Epidermal melanocyte (primary cell): ENCODE measurements at regions not wholly inside any gene's neighbourhood (a gene's known extent, or its start where the extent isn't known, plus 50 kb on each side); places are given as distances from the start of the nearest gene placed in this dataset.
"Not testable (repeated sequence)": the region's sequence is repeated elsewhere in the genome, so short reads cannot be mapped to it uniquely, and the experiment has no call there.

Experiments
- DNase-seq: peaks from one replicate; pipeline ENCODE4 v3.0.0; 2011; ENCODE audit warnings: low spot score; ENCODE audit not compliant: insufficient read length

DNA sequence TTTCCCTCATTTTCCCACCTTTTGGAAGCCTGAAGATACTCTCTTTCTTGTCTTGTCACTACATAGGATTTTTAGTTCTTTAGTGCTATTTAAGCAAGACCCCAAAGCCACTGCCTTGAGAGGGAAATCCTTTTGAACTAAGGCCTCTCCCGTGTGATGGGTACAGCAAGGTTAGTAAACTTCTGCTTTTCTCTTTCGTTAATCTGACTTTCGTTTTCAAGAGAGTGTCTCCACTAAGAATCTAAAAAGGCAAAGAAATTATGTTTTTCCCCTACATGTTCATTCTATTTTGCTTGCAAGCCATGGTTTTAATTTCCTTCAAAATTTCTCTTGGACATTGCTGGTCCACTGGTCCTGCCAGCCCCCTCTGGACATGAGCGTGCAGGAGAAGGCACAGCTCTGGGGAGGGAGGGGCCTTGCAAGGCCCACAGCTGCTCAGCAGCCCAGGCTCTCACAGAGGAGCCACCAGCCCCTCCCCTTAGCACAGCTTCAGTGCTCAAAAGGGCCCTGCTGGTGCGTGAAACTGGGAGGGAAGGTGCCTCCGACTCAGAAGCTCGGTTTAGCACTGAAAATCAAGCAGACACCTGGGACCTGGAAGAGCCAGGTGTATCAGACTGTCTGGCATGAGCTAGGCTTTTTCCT, 210.9 kb upstream of the GALNT2 start:
- DNase-seq, result no peak

DNA sequence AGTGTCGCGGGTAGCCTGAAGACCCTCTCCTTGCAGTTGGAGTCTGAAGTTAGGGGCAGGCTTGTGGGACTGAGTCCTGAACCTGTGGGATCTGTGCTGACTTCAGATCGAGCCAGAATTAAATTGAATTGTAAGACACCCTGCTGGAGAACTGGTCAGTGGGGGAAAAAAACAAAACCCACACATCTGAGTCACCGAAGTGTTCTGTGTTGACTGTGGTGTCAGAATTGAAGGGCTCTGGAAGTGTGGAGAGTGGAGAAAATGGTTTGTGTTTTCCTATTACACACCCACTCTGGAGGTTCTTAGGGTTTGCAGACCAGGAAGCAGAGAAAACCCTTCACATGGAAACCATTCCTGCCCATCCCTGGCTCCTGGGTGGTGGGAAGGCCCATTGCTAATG, 209.5 kb upstream of the GALNT2 start:
- DNase-seq, result no peak

DNA sequence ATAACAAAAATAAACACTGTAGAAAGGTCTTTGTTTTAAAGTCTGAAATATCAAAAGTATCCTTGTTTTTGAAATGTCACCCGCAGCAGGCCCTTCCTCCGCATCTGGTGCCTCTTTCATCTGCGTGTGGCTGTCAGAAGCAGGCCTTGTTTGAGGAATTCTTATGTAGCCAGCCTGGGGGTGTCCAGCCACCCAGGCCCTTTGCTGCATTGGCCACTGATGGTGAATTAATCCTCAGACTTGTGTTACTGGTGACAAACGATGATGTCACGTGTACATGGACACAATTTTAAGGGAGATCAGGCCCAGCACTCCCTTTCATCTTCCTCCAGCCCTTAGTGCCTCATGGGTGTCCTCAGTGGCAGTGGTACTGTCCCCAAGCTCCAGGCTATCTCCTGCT, 208.0 kb upstream of the GALNT2 start:
- DNase-seq, result no peak

DNA sequence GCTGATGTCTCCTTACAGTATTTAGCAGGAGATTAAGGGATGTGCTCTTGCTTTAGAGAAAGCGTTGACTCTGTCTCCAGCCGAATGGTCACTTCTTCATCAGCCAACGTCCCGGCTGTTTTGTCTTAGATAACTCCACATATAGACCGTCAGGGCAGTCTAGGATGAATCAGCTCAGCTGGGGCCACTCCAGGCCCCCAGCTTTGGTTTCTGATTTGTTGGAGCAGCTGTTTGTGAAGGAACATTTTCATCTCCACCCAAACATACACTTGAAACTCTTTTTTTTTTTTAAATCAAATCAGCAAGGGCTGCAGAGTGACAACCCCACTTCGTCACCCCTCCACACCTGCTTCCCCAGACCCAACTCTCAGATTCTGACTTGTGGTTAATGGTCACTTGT, 206.1 kb upstream of the GALNT2 start:
- no peak for DNase-seq

DNA sequence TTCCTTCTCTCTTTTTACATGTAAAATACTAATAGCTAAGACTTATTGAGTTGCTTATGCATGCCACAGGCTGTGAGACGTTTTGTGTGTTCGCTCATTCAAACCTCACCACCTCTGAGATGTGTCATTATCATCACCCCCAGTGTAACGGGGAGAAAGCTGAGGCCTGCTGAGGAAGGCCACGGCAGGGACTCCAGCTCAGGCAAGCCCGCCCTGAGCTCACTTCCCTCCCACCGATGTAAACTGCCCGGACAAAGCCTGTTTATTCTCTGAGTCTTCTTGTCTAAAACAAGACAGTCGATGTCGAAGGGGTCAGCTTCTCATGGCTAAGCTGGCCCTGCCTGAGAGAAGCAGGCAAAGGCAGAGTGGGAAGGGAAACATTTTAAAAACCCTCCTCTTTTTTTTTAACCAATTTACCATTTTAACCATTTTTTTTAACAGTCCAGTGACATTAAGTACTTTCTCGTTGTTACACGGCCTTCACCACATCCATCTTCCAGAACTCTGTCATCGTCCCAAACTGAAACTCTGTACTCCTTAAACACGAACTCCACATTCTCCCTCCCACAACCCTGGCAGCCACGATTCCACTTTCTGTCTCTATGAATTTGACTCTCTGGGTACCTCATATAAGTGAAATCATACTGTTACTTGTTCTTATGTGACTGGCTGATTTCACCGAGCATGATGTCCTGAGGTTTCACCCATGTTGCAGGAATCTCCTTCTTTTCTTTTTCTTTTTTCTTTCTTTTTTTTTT, 204.8 kb upstream of the GALNT2 start:
- no peak for DNase-seq

DNA sequence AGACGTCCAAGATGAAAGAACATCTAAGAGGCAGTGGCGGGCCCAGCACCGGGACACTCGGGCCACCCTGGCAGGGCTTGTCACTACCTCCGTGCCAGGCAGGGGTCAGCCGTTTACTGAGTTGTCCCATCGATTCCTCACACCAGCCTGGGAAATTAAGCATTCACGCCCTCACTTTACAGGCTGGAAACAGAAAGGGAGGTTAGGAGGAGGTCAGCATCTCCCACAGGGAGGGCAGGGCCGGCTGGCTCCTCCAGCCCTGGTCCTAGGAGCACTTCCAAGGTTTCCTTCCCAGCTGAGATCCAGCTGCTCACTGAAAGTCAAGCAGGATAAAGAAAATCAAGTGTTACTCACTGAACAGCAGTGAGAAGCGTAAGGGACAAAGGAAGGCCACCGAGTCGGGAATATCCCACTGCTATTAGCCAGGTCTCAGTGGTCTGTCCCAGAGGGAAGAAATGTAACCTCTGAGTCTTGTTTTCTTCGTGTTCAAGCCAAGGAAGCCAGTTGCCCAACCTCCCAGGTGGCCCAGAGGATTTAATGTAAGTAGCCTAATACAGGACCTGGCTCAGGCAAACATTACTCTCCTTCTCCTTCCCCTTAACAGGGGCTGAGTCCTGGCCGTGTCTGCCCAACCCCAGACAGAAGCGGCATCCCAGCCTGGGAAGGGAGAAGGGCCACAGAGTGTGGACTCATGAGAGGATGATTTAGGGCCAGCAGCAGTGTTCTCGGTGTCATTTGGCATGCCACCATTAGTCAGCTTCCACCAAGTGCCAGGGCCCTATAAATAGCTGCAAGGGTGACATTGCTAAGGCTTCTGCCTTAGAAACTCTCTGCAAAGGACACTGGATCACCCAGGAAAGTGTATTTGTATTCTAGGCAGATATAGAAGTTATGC, 203.1 kb upstream of the GALNT2 start:
- no peak for DNase-seq

DNA sequence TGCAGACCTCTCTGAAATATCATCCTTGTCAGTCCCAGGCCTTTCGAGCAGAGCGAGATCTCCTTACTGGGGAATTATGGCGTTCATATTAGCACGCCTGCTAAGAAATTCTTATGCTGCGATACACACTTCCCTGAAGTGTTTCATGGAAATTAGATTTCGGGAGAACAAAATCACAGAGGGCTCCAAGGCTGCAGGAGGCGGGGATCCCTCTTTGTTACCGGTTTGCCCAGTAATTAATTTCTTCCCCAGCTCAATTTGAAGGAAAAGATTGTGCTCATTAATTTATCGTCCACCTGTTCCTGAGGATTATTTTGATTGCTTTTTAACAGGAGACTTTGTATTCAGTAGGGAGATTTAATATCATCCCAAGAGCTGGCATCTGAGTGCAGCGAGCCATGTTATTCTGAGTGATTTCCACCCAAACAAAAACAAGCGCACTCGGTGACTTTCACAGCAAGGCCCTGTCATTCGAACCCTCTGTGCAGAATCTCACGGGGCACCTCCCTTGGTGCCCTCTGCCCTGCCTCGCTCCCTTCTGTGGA, 202.3 kb upstream of the GALNT2 start:
- no peak for DNase-seq

DNA sequence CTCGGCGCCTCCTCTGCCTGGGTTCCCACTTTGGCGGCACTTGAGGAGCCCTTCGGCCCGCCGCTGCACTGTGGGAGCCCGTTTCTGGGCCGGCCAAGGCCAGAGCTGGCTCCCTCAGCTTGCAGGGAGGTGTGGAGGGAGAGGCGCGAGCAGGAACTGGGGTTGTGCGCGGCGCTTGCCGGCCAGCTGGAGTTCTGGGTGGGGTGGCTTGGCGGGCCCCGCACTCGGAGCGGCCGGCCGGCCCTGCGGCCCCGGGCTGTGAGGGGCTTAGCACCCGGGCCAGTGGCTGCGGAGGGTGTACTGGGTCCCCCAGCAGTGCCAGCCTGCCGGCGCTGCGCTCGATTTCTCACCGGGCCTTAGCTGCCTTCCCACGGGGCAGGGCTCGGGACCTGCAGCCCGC, 201.7 kb upstream of the GALNT2 start:
- not testable (repeated sequence) for DNase-seq

DNA sequence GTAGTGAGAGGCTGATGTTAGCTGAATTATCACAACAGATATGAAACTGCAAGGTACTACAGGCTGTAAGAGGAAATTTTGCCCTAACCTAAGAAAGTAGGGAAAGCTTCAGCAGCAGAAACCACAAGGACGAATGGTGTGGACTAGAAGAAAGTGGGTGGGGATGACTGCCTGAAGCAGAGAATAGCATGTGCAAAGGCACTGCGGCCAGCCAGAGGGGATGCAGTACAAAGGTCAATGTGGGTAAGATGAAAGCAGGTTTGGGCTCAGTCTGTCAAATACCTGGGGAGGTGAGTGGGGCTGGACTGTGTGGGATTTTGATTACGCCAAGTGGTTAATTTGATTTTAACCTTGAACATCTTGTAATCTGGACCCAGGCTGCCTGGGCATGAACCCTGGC, 199.3 kb upstream of the GALNT2 start:
- DNase-seq, result no peak

DNA sequence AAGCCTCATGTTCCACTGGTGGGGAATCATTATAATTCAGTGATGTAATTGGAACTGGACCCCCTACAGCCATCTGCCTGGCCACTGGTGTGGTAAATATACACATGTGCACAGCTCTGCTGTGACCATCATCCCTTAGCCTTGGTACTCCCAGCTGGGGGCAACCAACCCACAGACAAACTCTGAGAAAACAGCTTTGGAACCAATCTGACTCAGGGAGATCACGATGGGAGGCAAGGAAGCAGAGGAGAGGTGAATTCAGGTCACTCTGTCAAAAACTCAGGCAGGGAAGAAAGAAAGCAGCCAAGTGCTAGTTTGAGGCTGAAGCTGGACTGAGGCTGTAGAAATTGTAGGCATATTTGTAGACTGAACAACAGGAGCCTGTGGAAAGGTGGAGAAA, 197.8 kb upstream of the GALNT2 start:
- DNase-seq, result no peak

DNA sequence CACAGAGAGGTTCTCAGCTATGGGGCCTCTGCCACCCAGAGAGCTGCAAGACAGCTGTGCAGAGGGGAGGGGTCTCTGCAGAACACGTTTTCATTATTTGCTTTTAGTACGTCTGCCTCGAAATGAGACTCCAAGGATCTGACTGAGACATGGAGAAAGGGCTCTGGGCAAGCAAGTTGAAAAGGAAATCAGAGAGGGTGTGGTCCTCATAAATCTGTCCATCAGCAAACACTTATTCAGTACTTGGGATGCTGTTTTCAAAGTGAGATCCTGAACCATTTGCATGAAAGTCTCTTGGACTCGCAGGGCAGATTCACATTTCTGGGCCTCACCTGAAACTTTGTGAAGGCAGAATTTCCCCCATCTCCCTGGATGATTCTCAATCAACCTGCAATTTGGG, 197.4 kb upstream of the GALNT2 start:
- DNase-seq, result no peak

DNA sequence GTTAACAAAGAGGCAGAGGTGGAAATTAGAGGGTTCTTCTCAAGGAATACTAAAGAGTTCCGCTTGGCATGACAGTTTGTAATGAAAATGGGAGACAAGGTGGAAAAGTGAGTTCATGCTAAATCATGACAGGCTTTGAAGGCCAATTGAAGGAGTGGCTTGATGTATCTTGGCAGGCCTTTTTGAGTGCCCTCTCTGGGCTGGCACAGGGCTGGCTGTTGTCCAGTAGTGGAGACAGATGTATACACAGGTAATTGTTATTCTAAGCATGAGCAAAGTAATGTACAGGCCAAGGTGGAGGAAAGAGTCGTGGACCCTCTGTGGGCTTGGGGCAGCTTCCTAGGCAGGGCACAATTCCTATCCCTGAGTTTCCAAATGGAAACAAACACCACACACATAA, 196.7 kb upstream of the GALNT2 start:
- DNase-seq, result no peak

DNA sequence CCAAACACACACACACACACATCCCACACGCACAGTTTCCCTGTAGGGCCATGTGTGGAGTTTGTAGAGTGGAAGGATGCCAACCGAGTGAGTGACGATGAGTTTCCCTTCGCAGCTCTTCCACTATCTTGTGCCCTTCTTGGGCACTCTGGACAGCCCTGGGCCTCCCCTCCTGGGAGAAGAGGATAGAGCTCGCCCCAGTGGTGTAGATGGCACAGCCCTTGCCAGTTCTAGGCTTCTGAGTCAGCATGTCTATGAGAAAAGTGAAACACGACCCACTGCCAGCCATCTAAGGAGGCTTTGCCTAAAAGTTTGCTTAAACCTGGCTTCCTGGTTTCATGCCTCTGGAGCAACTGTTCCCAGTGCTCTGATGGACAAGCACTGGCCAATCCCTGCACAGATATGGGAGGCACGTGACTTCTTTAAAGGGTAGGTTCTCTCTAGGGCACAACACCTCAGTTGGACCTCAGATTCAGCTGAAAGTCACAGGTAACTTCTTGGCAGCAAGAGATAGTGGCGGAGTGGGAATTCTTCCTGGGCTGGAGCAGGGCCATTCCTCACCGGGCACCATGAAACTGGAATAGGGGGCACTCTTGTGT, 195.9 kb upstream of the GALNT2 start:
- no peak for DNase-seq

DNA sequence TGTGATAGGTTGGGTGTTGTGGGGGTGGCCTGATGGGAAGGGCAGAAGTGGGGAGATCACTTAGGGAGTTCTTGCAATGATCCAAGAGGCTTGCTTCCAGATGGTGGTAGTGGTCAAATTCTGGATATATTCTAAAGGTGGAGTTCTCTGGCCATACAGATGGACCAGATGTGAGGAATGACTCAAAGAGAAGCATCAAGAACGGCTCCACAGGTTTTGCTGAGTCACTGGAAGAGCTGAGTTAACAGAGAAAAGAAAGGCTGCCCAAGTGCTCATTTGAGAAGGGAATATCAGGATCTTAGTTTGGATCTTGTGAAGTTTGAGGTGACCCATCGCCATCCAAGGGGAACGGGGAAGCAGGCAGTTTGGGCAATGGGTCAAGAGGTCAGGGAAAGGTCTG, 192.9 kb upstream of the GALNT2 start:
- DNase-seq, result no peak

DNA sequence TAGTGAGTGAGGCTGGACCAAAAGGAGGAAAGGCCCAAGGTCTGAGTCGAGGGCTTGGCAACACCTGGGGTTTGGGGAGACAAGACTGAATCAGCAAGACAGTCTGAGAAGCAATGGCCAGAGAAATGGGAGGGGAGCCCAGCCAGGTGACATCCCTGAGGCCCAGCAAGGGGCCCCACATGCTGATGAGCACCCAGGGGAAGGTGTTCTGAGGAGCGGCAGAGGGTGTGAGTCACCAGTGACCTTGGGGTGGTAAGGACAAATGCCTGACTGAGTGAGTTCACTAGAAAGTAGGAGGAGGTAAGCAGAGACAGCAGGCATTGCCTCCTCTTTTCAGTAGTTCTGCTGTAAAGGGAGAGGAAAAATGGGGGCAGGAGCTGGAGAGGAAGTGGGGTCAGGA, 192.4 kb upstream of the GALNT2 start:
- DNase-seq, result no peak

DNA sequence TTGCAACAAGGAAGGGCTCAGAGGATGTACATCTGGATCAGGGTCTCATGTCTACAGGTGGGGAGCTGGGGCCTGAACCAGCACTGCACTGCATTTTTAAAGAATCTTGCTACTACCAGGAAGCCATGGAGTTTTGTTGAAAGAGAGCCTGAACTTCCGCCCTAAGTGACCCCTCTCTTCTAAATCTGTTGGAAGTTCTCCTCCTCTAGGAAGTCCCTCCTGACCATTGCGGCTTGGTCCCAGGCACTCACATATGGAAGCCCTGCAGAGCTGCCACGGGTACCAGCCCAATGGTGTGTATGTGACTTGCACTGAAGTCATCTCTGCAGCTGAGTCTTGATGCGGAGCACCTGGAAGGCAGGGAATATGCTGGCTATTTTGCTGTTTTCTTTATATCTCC, 192.0 kb upstream of the GALNT2 start:
- no peak for DNase-seq

DNA sequence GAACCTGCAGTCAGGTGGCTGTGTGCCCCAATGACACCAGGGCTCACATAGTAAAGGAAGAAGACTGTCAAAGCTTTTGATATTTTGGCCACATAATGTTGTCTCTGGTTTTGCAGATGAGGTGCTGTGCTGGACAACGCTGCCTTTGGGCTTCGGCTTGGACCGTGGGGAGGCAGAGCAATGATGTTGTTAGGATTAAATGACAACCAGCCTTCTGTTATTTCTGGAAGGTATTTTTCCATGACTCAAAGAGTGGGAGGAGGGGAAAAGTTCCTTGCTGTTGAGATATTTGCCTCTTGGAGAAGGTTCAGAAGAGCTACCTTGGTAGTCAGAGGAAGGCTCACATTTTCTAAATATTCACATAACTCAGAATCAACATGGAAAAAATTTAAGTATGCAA, 187.3 kb upstream of the GALNT2 start:
- DNase-seq, result no peak

DNA sequence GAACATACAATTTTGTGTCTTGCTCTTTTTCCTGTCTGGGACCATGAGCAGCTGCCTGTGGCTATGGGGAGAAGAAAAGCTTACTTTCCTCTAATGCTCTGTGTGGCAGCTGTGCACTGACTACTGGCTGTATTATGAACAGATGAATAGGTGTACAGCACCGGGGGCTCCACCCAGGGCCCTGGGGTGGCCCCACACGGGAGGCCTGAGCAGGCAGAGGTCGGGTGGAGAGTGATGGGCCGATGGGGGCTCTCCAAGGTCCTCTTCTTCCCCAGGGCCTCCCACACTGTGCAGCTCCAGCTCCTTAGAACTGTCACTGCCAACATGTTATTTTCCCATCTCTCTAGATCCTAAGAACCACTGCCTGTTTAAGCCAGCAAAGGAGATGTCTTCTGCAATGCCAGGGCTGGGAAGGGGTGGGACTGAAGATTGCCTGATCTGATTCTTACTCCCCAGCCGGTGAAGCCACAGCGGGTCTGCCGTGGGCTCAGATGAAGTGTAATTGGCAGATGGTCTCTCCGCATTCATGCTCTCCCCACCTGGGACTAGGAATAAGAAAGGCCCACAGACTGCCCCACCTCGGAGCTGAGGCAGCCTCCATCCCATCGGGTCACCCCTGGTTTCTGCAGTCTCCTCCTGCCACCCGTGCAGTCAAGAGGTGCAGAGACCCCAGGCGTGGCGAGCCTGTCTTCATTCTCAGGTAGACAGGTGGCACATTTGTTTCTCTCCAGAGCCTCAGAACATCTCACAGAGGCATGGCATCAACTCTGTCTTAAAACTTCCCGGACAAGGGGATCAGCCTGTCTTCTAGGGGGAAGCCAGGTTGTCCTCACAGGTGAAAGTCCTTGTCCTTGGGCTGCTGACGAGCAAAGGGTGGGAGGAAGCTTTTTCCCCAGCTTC, 186.5 kb upstream of the GALNT2 start:
- no peak for DNase-seq

DNA sequence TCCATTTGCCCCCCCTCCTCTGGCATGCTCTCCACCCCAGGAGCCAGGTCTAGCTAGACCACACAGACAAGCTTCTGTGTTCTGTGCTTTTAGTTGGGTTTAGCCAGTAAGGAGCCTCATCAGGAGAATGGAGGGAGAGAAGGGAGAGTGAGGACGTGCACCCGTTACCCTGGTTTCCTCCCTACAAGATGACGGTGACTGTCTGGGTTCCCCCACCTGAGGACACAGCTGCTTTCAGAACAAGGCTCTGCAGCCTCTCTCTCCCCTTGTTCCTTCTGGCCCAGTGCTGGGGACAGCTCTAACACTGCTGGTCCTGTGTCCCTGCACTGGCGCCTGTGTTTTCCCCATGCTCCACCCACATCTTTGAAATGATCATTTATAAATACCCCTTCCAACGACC, 184.4 kb upstream of the GALNT2 start:
- no peak for DNase-seq

DNA sequence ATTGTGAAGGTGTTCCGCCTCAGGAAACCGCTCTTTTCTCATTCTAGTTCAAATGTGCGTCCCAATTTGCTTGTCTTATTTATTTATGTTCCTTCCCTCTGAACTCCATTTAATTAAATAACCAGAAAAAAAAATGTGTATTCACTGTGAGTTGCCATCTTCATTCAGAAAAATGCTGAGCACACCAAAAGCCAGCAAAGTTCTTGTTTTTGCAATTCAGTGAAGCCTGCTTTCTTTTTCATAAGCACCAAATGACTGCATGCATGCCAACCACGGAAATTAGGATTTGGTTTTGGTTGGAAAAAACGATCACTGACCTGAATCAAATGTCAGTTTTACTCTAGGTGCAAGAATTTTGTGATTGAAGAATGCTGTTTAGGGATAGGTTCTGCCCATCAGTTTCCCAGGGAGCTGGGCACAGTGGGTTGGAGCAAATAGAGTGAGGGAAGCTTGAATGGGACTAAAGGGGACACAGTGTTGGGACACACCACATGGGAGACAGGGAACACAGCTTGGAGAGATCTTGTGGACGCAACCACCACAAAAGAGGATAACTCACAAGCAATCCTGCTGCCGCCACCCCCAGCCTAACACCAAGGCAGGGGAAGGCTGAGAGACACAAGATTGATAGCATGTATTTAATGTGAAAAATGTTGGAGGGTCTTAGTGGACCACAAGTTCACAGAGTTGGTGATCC, 183.4 kb upstream of the GALNT2 start:
- DNase-seq, result no peak
